ENCODE measurements at regions not wholly inside any gene's neighbourhood (a gene's known extent, or its start where the extent isn't known, plus 50 kb on each side); places are given as distances from the start of the nearest gene placed in this dataset.

DNA sequence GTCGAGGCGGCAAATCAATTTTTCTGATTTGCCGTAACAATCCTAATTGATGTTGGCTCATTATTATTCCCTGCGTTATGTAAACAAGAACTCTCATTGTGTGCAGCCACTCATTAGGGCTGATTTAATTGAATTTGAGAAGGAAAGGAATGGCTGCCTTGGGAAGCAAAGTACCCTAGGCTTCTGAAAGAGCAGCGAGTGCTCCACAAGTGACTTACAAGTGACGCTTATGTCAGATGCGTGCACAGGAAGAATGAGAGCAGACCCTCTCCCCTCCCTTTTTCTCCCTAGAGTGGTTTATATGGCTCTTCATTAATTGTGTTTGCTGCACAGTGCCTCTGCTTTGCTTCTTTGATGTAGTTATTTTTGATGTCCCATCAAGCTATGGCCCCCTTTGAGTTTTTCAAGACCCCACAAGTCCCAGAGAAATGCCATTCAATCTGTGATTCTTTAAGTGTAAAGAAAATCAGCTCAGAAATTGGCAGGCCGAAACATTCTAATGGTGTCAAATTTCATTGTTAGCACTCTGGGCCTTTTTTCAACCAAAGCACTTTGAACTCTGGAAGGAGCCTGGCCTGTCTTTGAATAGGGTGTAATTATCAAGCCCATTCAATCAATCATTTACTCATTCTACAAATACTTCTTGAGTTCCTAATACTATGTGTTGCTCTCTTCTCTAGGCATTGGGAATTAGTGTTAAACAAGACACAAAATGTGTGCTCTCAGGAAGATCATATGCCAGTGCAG is 86.8 kb upstream of the VAV3 start:
- intact Hi-C loops (cut with DNase I): no loop called here
- no peak for DNase-seq
- ATAC-seq: no peak

DNA sequence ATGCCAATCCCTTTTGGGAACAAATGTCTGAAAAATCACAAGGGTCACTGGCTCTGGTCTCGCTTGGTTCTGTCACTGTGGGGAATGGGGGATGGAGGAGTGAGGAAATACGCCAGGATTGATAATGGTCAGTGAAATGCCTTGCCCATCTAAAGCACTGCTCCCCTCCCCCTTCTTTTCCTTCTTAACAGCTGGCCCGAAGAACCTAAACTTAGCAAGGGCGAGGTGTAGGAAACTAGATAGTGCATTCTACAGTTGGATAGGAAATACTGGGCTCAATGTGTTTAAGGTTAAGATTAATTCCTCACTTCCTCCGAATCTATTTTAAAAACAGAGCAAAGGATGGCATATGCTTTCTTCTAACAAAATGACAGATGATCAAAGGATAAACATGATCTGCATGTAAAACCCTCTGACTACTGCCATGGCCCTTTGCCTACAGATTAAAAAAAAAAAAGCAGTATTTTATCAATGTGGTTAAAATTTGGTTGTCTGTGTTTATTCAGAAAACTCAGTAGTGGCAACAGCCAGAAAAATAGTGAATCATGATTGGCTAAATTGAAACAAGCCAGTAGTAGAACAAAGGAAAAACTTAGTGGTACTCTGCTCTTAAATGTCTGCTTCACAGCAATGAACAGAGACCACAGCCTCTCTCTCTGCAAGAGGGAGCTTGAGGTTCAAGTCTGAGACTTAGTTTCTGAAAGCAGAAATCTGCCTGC is 86.1 kb upstream of the VAV3 start:
- peak; percentile 50 to 63 for ATAC-seq
- no peak for DNase-seq
- intact Hi-C loops (cut with DNase I): no loop called here

DNA sequence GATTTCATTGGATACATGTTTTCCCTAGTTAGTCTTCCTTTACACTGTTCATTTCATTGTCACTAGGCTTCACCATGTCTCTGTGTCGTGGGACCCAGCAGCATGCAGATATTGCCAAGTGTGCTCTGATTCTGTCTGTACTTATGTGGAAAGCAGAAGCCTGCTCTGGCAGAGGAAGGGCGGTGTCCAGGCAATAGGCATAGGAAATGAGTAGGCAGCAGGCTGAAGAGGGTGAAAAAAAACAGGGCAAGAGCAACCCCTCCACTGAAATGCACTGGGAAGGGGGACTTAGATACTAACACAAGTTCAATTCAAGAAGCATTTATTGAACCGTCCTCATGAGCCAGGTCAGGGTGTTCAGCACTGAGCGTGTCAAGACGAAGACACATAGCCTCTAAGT is 85.2 kb upstream of the VAV3 start:
- ATAC-seq (peak; percentile 49 to 69), DNase-seq (peak; percentile 61)
- intact Hi-C loops (cut with DNase I): no loop called here

DNA sequence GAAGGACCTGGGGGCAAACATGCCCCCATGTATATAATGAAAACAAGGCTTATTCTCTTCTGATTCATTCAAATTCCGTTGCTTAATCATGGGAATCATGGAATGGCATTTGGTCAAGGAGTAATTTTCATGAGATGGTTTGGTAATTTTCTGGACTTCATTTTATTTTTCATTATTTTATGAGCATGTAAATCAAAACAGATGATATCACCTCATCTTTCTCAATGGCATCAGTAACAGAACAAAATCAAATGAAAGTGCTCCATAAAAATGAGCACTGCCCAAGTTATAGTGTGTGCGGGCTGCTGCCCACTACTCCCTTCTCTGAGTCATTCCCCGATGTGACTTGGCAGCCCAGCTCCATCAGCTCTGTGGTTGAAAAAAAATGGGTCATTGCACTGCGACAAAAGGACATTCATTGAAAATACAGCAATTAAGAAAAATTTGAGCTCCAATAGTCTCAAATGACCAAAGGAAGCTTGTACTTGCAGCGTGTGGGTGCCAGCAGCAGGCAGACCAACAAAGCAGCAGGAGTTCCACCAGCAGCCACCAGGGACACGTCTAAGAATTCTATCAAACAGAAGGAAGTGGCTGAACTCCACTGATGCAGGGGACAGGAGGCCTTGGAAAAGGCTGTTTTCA is 84.3 kb upstream of the VAV3 start:
- DNase-seq: peak; percentile 44
- peak; percentile 49 to 57 for ATAC-seq
- intact Hi-C loops (cut with DNase I): no loop called here

DNA sequence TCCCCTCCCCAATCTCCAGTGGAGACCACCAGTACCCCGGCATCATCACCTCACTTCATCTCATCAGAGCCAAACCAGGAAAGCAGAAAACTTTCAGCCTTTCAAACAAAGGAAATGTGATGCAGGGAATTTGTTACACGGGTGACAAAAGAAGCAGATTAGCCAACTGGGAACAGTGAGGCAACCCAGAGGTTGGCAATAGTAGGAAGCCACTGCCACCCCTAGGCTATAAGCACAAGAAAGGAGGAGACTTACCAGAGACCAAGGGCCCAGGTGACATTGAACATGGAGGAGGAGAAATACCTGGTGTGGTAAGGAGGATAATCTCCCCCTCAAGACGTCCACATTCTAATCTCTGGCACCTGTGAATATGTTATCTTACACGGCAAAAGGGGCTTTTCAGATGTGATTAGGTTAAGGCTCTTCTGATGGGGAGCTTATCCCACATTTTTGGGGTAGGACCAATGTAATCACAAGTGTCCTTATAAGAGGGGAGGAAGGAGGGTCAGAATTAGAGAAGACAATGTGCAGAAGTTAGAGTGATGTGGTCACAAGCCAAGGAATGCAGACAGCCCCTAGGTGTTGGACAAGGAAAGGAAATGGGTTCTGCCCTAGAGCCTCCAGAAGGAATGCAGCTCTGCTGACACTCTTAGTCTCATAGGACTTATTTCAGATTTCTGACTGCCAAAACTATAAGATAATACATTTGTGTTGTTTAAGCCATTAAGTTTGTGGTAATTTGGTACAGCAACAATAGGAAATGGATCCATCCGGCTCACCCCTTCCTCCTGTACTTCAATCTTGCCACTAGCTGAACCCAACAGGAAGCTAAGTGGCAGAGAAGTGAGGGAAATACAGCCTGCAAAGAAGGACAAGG is 83.6 kb upstream of the VAV3 start:
- DNase-seq (no peak), ATAC-seq (no peak)
- intact Hi-C loops (cut with DNase I): no loop called here

DNA sequence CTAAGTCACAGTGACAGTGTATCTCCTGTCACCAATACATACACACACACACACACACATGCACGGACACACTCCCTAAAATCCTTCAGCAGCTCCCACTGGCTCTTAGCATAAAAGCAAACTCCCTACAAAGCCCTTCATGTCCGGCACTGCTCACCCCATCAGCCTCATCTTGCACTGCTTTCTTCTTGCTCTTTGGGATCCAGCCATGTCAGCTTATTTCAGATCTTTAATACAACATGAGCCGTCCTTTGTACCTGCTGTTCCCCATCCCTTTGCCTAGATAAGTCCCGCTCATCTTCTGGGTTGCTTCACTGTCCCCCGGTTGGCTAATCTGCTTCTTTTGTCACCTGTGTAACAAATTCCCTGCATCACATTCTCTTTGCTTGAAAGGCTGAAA is 82.1 kb upstream of the VAV3 start:
- intact Hi-C loops (cut with DNase I): no loop called here
- no peak for ATAC-seq

DNA sequence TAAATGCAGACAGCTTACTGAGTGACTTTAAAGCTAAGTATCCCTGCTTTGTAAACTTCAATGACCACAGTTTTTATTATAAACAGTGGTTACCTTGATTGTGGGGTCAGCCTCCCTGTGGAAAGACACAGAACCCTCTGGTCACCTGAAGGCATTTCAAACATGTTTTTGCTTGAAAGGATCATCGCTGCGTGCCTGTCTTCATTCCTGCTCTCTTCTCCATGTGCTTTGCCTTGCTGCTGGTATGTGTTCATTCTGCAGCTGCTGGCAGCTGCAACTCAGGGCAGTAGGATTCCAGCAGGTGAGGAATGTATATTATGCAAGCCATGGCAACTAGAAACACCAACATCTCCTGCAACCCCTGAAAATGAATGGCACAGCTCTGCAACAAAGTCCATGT is 81.0 kb upstream of the VAV3 start:
- DNase-seq: no peak
- intact Hi-C loops (cut with DNase I): no loop called here
- no peak for ATAC-seq

More for the DNA sequence above, 82.1 kb upstream of the VAV3 start:
- no peak for DNase-seq

DNA sequence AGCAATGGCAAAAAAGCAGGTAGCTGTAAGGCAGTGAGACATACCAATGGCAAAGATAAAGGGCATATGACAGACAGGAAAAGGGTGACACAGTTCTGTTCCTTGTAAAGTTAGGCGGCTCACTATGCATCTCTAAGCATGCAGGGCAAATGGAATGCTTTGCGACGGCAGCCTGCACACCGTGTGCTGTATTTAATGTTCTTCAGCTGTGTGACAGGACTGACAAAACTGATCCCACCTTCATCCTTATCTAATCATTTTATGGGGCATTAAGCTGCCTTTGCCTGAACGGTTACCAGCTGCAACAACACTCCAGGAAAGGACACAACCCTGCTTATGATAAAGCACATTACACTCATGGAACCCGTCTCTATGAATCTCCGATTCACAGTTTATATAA is 80.5 kb upstream of the VAV3 start:
- ATAC-seq (no peak), DNase-seq (no peak)
- intact Hi-C loops (cut with DNase I): no loop called here

DNA sequence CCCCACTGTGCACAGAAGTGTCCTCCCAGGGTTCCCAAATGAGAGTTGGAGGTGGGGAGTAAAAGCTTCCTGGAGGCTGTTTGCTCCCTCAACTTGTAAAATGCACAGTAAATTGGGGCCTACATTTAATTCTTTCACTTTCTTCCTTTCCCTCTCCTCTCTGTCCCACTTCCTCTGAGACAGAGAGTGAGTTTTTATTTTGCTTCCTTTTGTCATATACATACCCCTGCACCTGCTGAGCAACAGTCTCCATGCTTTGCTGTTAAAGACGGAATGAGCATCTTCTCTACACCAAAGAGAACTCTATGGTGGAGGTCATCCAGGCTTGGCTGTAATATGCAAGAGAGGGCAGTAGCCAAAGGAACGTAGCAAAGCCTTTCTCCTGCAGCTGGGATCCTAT is 79.3 kb upstream of the VAV3 start:
- no peak for ATAC-seq

DNA sequence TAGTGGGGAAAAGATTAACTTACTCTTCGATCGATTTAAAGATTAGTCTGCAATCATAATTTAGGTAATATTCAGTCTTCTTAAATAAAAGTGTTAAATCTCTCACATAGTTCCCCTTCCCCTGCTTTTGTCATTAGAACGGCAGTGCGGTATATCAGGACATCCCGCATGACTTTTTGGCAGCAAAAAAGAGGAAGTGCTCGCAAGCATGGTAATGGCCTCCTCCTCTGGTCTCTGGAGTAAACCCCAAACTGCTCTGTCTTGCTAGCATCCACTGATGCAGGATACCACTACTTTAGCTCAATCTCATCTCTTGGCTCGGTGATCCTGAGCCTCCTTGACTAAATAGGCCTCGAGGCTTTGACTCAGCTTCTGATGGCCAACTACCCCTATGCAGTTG is 78.7 kb upstream of the VAV3 start:
- no peak for DNase-seq
- intact Hi-C loops (cut with DNase I): no loop called here

More for the DNA sequence above, 79.3 kb upstream of the VAV3 start:
- intact Hi-C loops (cut with DNase I): no loop called here
- DNase-seq: no peak

DNA sequence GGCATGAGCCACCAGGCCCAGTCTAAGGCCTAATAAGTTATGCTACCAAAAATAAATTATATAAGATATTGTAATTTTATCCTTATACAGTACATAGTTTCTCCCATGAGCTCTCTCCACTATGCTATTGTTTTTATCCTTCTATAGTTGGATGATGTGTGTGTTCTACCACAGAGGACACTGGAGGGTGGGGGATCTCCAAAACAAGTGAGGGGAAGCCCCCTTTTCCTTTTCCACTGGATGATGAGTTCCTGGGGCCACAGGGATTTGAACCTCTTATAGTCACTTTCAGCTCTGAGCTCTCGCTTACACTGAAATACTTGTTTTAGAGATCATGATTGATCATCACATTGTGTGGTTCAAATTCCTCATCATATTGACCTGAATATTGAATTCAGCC is 77.6 kb upstream of the VAV3 start:
- intact Hi-C loops (cut with DNase I): no loop called here
- ATAC-seq (no peak), DNase-seq (no peak)

More for the DNA sequence above, 78.7 kb upstream of the VAV3 start:
- no peak for ATAC-seq

DNA sequence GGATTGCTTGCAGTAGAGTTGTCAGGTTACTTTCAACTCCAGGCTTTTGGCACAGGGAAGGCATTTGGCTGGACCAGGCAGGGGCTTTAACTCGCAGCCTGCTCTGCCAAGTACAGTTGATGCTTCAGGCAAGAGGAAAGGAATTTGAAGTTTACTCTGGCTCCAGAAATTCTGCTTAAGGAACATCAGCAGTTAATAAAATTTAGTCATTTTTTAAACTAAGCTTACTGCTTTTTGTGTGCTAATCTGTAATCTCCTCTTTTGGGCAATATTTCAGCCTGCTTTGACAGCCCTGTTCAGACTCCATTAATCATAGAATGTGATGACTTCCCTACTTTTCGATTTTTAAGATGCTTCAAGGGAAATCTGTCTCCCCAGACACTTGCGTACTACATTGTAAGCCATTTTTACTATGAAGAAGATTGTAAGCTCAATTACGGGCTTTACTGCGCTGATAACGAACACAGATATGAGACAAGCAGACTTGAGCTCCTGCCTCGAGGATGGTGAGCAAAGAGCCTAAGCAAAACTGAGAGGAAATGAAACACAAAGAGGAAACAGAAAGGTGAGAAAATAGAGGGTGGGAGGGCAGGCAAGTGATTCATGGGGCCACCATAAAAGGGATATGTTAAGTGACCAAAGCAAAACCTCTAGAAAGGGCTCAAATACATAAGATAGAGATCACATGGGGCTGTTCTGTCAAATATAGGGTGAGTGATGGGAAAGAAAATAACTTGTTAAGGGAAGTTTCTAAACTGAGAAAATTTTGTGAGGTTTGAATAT is 76.6 kb upstream of the VAV3 start:
- no peak for DNase-seq
- intact Hi-C loops (cut with DNase I): no loop called here
- ATAC-seq: peak; percentile 66 to 73

DNA sequence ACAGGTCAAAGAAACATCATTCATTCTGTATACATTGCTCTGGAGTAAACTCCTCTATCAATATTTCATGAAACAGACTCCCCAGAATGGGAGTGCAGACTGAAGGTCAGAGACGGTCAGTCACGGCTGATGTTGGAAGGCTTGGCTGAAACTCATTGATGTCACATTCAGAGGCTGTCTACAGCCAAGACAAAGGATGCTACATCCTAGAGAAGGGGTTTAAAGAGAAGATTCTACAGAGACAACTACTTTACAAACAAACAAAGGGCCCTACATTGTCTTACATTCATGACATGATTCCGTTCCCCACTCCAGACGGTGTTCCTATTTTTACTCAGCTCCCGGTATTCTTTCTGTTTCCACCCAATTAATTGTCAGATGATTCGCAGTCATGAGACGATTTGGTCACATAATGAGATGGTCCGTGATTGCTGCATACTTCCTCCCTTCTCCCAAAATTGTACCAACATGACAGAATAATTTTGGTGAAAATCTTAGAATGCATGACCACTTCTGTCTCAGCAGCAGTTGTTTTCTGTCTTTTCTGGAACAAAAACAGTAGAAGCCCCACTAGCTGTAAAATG is 73.8 kb upstream of the VAV3 start:
- ATAC-seq (no peak), DNase-seq (no peak)
- intact Hi-C loops (cut with DNase I): no loop called here

DNA sequence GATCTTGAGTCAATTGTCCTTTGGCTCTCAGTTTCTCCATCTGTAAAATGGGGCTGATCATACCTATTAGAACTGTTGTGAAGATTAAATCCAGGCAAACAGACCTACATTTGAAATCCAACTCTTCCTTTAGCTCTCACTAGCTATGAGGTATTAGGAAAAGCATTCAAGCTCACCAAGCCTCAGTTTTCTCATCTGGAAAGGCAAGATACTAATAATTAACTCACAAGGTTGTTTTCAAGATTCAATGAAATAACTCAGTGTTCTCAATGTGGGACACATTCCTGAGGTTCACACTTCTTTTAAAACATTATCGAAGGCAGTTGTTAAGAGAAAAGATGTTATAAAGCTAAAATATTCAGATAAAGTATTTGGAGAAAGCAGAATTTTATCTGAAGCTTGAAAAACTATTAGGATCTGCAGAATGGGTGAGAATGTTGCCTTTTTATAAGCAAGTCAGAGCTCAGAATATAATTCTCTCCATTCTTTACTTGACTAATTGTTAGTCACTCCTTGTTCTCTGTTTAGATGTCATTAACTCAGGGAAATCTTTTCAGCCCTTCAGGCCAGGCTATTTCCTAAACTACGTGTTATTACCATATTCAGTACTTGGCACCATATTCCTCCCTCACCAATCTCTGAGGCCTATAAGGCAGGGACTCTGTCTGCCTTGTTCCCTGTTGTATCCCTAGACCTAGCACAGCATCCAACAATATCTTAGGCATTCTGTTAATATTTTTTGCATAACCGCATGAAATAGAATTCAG is 72.0 kb upstream of the VAV3 start:
- DNase-seq (no peak), ATAC-seq (no peak)
- intact Hi-C loops (cut with DNase I): no loop called here

DNA sequence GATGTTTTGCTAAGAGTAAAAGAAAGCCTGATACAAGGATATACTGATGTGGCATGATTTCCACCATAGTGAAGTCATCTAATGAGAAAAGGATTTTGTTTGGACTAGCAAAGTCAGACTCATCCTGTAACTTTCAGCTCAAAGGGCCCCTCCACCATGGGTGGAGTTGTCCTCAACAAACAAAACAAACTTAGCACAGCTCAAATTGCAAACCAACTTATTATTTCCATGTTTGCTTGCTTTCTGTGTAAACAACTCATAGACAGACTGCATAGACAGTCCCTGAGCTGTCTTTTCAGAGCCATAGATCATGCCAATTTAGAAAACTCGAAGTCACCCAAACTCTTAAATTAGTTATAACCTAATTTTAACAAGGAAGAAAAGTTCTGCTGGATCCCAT is 69.4 kb upstream of the VAV3 start:
- DNase-seq (no peak), ATAC-seq (no peak)
- intact Hi-C loops (cut with DNase I): no loop called here

DNA sequence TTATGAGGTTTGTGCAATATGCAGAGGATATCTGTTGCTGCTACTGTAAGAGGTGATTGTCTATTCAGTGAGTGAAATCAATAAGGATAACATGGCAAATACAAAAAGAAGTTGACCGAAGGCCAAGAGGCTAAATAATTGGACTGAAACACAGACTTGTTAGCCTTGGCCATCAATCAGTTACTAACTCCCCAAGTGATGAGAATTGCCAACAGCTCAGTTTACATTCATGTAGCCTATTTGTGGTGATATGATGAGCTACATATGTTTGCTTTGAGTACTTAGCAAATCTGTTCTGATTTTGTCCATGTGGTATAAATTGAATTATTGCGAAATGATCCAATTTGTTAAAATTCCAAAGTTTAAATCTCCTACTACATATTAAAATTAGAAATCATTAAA is 68.6 kb upstream of the VAV3 start:
- intact Hi-C loops (cut with DNase I): no loop called here
- ATAC-seq (no peak), DNase-seq (no peak)

DNA sequence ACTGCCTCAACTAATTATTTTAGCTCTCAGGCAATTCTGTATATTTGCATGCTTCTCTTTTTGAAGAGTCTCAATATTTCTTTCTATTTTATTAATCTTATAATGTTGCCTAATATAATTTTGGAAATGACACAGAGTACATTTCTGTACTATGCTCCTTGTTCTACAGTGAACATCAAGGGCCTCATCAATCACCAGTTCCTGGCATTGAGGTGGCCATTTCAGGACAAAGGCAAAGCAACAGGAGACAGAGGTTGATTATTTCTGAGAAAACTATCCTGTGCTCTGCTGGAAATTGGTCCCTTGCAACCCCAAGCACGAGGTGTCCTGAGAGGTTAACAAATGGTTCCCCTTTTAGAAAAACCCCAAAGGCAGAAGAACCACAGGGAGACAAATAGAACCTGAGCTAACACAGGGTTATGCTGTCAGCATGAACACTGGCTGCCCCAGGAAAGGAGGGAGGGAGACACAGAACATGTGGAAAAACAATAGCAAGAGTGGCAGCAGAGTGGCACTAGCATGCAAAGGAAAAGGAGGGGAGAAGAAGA is 63.9 kb upstream of the VAV3 start:
- no peak for ATAC-seq
- no peak for DNase-seq
- intact Hi-C loops (cut with DNase I): no loop called here

DNA sequence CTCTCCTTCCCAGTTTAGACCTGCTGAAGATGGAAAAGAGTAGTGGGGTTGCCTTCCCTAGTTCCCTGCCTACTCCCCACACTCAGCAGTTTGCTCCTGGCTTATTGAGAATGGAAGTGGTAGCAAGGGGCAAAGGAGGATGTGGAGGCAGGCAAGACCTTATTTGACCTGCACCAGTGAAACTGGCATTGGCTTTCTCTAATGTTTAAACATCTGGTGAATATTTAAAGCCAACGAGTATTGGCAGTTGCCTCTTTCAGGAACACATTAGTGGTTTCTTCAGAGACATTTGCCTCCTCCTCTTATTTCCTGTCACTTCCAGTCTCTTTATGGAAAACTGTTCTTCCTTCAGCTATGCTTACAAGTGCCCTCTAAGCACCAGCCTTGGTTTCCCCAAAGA is 62.4 kb upstream of the VAV3 start:
- intact Hi-C loops (cut with DNase I): no loop called here
- ATAC-seq (no peak), DNase-seq (no peak)
